Thyroid gland (tissue), 4 donors: ENCODE measurements at regions not wholly inside any gene's neighbourhood (a gene's known extent, or its start where the extent isn't known, plus 50 kb on each side); places are given as distances from the start of the nearest gene placed in this dataset.

Experiments used
- CTCF ChIP-seq, 6 experiments: fragments of 200-600 bp in 3 of 6; fragments of 450-650 bp in 3 of 6; sonication (generic) in 3 of 6; IDR thresholded peaks; one replicate each; pipeline ENCODE4 v1.5.1; 2016 to 2019; ENCODE audit warnings: antibody characterized with exemption in 6 of 6, mild to moderate bottlenecking in 2 of 6, inconsistent platforms in 1 of 6, moderate library complexity in 1 of 6
- POLR2A ChIP-seq, 2 donors: fragments of 450-650 bp; IDR thresholded peaks; one replicate each; pipeline ENCODE4 v1.6.1; 2017; ENCODE audit warnings: antibody characterized with exemption in 2 of 2, mild to moderate bottlenecking in 2 of 2, moderate library complexity in 1 of 2

GRCh38 chr14:101064121-101064661 is 160.7 kb upstream of the RTL1 start:
- TF ChIP-seq CTCF (IDR thresholded peaks at IDR 0.05) (no peak), POLR2A (IDR thresholded peaks at IDR 0.05) (no peak)
